HG03064 (cell line): ENCODE measurements at regions not wholly inside any gene's neighbourhood (a gene's known extent, or its start where the extent isn't known, plus 50 kb on each side); places are given as distances from the start of the nearest gene placed in this dataset.
"Not testable (repeated sequence)": the region's sequence is repeated elsewhere in the genome, so short reads cannot be mapped to it uniquely, and the experiment has no call there.

ENCODE experiments used
- ATAC-seq: cut with Tn5 transposase; IDR thresholded peaks from one replicate; pipeline ENCODE4 v1.9.1; 2021; ENCODE audit warnings: low read depth; ENCODE audit not compliant: unreplicated experiment

- ATAC-seq, result no peak
Measured at GRCh38 chr2:43005245-43005974, 213.0 kb upstream of the HAAO start.

DNA sequence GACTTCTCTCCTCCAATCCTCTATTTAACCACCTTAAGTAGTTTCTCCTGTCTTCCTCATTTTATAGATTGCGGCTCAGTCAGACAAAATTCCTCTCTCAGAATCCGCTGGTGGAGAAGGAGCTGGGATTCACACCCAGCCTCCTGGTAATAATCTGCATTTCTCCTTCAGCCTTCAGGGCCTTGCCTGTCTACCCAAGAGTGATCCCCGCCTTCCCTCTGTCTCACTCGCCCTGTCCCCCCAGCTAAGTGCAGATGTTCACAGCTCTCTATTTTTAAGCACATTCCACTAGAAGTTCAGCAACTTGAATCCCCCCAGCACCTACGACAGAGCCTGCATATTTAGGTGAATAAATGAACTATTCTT is 212.5 kb upstream of the HAAO start:
- no peak for ATAC-seq

GRCh38 chr2:43004126-43004865 is 211.9 kb upstream of the HAAO start:
- not testable (repeated sequence) for ATAC-seq

DNA sequence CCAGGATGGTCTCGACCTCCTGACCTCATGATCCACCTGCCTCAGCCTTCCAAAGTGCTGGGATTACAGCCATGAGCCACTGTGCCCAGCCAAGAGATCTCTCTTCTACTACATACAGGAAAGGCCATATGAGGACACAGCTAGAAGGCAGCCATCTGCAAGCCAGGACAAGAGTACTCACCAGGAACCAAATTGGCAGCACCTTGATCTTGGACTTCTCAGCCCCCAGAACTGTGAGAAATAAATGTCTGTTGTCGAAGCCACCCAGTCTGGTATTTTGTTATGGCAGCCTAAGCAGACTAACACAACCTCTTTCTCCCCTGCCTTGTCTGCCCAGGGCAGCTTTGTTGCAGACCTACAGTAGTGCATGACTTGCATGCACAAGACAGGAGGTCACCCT is 211.3 kb upstream of the HAAO start:
- no peak for ATAC-seq

DNA sequence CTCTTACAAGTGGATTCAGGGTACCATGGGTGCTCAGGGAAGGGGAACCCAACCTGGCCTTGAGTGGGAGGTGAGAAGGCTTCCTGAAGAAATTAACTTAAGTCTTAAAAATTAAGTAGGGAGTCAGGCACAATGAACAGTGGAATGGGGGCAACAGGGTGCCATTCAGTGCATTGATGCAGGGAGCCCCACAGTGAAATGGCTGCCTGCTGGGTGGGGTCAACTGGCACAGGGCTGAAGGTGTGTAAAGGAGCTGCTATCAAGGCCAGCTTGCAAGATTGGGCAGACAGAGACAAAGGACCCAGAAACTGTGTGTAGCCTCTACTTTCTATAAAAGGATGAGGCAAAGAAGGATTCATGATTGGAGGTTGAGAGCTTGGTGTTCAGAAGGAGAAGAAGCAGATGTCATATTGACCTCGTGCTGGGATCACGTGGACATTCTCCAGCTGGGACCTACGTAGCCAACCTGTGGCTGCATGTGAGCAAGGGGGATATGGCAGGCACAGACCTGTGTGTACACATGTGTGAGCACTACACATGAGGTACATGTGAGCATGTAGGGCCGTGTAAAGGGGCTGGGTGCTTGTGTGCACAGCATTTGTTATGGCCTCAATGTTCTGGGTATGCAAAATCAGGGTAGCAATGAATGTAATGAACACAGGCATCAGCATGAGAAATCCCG is 209.5 kb upstream of the HAAO start:
- no peak for ATAC-seq

- no peak for ATAC-seq
Measured at GRCh38 chr2:43001055-43001378, 208.6 kb upstream of the HAAO start.

DNA sequence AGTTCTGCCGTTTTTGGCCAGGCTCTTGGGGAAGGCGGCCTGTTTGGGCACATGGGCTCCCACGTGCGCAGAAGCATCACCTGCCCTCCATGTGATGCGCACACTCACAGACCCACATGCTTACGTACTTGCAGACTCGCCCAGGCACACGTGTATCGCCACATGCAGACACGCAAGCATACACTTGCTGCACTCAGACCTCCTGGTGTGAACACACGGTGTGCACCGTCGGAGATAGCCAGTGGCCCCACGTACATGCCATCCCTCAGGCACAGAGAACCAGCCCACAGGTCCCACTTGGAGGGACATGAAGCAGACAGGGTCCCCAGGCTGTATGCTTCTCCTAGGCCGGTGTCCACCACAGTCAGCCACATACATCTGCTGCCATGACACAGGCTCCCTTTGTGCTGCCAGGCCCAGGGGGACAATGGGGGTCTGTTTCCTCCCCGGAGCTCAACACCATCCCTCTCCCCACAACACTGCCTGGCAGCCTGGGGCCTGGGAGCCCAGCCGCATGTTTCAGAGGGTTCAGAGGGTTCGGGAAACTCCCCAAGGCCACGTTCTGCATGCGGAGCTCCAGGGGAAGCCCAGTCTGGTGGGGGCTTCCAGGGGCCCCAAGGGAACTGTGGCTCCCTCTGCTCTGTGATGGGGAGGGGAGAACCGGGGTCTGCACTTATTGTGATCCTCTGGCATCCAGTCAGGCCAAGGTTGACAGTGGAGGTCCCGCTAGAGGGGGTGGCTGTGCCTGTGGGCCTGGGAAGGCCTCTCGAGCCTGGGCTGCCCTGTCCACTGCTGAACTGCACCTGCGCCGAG is 208.1 kb upstream of the HAAO start:
- no peak for ATAC-seq

- no peak for ATAC-seq
Measured at GRCh38 chr2:42999856-43000241, 207.5 kb upstream of the HAAO start.

- no peak for ATAC-seq
Measured at GRCh38 chr2:42999391-42999841, 207.0 kb upstream of the HAAO start.

DNA sequence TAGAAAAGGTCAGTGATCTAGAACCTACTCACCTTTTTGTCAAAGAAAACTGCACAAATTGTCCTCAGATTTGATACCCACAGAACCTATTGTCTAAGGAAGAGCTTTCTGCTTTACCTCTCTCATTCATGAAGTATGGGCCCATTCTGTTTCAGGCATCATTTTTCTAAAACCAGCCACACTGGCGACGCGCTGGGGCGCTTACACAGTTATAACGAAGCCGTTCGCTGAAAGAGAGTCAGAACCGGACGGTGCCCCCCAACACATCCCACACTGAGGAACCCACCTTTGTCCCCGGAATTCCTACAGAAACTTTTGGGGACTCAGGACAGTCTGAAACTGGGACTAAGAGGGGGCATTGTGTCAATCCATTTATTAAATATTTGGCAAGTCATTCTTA is 206.3 kb upstream of the HAAO start:
- no peak for ATAC-seq

DNA sequence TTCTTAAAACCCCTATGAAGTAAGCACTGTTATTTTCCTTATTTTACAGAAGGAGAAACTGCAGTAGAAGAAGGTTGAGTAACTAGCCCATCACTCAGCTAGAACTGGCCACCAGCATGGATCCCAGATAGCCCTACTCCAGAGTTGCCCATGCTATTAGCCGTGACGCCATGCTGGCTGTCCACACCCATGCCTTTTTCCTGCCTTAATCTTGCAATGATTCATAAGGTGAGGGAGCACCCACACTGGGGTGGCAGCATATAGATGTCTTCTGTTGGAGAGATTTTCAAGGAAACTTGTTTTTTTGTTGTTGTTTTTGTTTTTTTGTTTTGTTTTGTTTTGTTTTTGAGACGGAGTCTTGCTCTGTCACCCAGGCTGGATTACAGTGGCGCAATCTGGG is 204.1 kb upstream of the HAAO start:
- no peak for ATAC-seq

DNA sequence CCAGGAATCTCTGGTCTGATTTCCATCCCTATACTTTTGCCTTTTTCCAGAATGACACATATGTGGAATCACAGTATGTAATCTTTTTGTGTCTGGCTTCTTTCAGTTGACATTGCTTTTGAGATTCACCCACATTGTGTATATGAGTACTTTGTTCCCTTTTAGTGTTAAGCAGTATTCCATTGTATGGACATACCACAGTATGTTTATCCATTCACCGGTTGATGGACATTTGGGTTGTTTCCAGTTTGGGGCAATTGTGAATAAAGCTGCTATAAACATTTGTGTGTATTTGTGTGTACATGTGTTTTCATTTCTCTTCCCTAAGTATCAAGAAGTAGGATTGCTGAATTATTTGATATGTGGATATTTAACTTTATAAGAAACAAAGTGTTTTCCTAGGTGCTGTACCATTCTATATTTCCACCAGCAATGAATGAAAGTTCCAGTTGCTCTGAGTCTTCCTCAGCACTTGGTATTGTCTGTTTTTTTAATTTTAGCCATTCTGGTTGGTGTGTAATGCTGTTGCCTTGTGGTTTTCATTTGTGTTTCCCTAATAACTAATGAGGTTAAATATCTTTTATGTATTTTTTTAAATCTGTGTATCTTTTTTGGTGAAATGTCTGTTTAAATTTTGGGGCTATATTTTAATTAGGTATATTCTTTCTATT is 203.5 kb upstream of the HAAO start:
- ATAC-seq, result no peak

GRCh38 chr2:42989283-42990081 is 197.1 kb upstream of the HAAO start:
- ATAC-seq, result not testable (repeated sequence)

DNA sequence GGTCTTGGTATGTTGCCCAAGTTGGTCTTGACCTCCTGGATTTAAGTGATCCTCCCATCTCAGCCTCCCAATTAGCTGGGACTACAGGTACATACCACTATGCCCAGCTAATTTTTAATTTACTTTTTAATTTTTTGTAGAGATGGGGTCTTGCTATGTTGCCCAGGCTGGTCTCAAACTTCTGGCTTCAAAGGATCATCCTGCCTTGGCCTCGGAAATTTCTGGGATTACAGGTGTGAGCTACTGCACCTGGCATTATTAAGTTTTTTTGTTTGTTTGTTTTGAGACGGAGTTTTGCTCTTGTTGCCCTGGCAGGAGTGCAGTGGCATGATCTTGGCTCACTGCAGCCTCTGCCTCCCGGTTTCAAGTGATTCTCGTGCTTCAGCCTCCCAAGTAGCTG is 195.7 kb upstream of the HAAO start:
- not testable (repeated sequence) for ATAC-seq

DNA sequence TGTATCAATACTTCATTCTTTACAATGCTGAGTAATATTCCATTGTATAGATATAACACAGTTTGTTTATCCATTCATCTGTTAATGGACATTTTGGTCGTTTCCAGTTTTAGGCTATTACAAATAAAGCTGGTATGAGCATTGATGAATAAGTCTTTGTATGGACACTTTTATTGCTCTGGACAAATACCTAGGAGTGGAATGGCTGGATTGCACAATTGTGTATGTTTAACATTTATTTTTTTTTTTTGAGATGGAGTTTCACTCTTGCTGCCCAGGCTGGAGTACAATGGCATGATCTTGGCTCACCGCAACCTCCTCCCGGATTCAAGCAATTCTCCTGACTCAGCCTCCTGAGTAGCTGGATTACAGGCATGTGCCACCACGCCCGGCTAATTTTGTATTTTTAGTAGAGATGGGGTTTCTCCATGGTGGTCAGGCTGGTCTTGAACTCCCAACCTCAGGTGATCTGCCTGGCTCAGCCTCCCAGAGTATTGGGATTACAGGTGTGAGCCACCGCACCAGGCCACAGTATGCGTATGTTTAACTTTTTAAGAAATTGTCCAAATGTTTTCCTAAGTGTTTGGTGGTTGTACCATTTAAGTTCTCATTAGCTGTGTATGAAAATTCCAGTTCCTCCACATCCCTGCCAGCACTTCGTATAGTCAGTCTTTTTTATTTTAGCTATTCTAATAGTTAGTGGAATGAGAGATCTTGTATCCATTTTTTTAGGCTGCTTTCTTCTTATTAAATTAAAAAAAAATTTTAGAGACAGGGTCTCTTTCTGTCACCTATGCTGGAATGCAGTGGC is 194.9 kb upstream of the HAAO start:
- ATAC-seq, result no peak

DNA sequence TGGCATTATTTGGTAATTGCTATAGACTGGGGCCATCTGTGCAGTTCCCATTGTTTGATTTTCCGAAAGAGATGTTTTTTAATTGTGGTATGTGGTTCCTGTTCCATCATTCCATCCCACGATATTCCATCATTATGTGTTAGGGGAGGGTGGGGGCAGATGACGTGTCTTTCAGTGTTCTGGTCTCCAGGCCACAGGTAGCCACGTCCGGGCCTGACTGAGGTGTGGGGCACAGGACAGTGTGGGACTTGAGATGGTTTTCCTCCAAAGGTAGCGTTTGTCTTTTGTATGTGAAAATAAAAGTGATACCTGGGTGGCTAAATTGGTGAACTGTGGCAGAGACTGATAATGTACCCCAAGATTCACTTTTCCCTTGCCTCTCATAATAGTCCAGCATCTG is 192.2 kb upstream of the HAAO start:
- ATAC-seq, result no peak

- ATAC-seq, result no peak
Measured at GRCh38 chr2:42984081-42984480, 191.7 kb upstream of the HAAO start.

DNA sequence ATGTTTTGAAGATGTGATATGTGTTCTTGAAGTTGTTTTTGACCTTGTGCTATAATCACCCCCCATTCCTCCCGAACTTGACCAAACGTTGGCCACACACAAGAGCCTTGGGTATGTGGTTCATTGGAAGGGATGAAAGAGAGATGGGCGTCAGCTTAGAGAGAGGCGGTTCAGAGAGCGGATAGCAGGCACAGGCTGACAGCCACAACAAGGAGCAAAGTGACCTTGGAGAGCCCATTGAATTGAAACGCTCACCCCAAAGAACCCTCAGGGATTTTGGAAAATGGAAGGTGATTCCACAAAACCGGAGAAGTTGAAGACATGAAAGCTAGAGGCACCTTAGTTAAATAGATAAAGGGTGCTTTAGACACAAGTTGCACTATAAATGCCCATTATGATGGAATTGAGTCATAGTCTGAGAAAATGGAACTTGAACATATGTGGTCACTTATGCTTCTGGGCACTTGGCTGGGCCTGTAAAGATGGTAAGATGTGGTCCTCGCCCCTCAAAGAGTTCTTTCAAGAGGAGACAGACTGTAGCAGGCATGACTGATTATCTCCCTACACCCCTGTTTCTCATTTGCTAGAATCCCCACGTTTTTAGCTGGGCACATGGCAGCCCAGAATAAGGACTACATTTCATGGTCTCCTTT is 188.5 kb upstream of the HAAO start:
- ATAC-seq, result no peak
